Head of caudate nucleus (tissue), 42 donors: ENCODE measurements at regions not wholly inside any gene's neighbourhood (a gene's known extent, or its start where the extent isn't known, plus 50 kb on each side); places are given as distances from the start of the nearest gene placed in this dataset.

Experiments
- DNase-seq, 42 donors: peaks; one replicate each; pipeline versions ENCODE4 v3.0.0 to v3.0.0-alpha.2; 2020 to 2021; ENCODE audit warnings: mixed read lengths in 7 of 42
- intact Hi-C: fragments of 100-400 bp; cut with DNase I; formaldehyde crosslinking; loops from one replicate; pipeline ENCODE4 v1.15.0; 2022

GRCh38 chr2:177084607-177085006, 128.0 kb upstream of the HNRNPA3 start:
- intact Hi-C loops = no loop called here

DNA sequence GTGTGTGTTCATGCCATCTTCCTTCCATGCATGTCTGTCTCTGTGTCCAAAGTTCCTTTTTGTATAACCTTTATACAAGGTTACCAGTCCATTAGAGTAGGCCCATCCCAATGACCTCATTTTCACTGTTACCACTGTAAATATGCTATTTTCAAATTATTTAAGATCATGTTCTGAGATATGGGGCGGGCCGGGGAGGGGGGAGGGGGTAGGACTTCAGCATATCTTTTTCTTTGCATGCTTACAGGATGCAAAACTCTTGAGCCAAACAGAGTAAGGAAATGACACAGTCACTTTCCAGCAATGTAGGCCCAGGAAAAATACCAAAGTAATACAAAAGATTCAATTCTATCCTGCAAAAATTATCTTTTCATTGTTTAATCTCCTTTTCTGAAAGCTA, 124.1 kb upstream of the HNRNPA3 start:
- intact Hi-C loops = no loop called here
- no peak for DNase-seq

More at GRCh38 chr2:177084607-177085006, 128.0 kb upstream of the HNRNPA3 start:
- no peak for DNase-seq

GRCh38 chr2:177090967-177091366, 121.6 kb upstream of the HNRNPA3 start:
- no peak for DNase-seq
- intact Hi-C loops = no loop called here

DNA sequence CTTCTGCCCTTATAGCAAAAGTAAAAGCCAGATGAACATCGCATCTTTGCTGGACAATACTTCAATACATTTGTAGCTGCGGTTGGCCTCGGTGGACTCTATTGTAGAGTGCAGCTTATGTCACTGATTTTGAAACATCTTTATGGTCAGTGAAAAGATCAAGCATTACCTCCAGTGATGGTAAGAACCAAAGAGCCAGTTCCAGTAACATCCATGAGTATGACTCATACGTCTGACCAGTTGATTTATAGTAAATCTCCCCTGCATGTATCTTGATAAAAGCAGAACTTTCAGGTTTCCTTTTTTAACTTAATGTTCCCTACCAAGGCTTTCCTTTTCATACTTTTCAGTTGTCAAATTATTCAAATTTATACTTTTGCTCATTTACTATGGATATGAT, 119.2 kb upstream of the HNRNPA3 start:
- intact Hi-C loops = no loop called here
- DNase-seq = no peak

DNA sequence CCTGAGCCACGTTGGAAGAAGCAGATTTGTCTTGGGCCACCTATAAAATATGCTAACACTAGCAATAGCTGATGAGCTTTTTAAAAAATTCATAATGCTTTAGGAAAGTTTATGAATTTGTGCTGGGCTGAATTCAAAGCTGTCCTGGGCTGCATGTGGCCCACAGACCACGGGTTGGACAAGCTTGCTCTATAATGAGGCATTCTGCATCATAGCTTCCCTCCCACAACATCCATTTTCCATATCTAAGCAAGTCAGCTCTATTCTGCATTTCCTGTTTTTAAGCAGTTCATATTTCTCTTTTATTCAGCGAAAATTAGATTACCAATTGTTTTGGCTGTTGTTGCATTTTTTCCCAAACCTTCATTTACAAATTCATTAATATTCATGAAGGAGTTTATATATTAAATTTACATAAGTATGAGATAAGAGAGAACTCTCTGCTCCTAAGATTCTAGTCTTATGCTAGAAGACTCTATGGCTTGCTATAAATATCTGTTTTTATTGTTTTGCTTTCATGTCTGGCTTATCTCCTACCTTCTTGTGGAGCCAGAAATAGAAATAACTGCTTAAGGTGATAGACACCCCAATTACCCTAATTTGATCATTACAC, 114.5 kb upstream of the HNRNPA3 start:
- intact Hi-C loops = no loop called here
- no peak for DNase-seq

- intact Hi-C loops = no loop called here
- DNase-seq = no peak
Observed at GRCh38 chr2:177101930-177102329, 110.7 kb upstream of the HNRNPA3 start.

GRCh38 chr2:177106212-177106611, 106.4 kb upstream of the HNRNPA3 start:
- intact Hi-C loops = no loop called here
- no peak for DNase-seq

GRCh38 chr2:177108890-177109289, 103.7 kb upstream of the HNRNPA3 start:
- intact Hi-C loops = no loop called here
- no peak for DNase-seq

GRCh38 chr2:177114712-177115111, 97.9 kb upstream of the HNRNPA3 start:
- intact Hi-C loops = no loop called here
- DNase-seq = no peak

DNA sequence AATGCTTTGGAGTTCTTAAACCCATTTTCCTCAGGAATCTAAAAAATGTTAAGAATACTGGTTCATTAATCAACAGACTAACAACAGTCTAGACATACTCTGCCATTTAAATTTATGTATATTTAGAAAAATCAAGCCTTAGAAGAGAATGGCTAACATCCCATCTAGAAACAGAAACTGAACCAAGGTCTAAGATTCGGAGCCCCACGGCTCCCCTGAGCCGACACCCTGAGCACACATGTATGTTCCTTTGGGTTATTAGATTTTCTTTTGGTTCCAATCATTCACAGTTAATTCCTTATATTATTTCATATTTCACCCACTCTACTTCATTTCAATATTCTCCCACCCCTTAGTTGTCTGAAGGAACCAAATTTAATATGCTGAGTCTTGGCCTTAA, 94.8 kb upstream of the HNRNPA3 start:
- intact Hi-C loops = no loop called here
- no peak for DNase-seq

- DNase-seq = no peak
- intact Hi-C loops = no loop called here
Observed at GRCh38 chr2:177118636-177119035, 94.0 kb upstream of the HNRNPA3 start.

GRCh38 chr2:177119099-177119498, 93.5 kb upstream of the HNRNPA3 start:
- no peak for DNase-seq
- intact Hi-C loops = no loop called here

GRCh38 chr2:177123048-177123447, 89.5 kb upstream of the HNRNPA3 start:
- intact Hi-C loops = no loop called here
- no peak for DNase-seq

GRCh38 chr2:177124371-177124770, 88.2 kb upstream of the HNRNPA3 start:
- DNase-seq = no peak
- intact Hi-C loops = no loop called here

- intact Hi-C loops = no loop called here
- DNase-seq = no peak
Observed at GRCh38 chr2:177127821-177128220, 84.8 kb upstream of the HNRNPA3 start.

- intact Hi-C loops = no loop called here
Observed at GRCh38 chr2:177129610-177130009, 83.0 kb upstream of the HNRNPA3 start.

DNA sequence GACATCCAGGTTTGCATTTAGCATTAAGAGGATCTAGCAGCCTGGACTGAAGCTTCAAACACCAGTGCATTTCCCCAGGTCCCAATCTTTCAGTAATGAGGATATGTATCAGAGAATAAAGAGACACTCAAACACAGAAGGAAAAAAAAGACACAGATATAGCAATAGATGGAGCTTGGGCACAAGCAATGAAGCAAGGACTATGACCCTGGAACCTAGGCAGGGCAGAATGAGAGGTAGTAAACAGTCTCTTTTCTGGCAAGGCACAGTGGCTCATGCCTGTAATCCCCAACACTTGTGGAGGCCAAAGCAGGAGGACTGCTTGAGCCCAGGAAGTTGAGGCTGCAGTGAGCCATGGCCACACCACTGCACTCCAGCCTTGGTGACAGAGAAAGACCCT, 80.7 kb upstream of the HNRNPA3 start:
- no peak for DNase-seq
- intact Hi-C loops = no loop called here

More at GRCh38 chr2:177129610-177130009, 83.0 kb upstream of the HNRNPA3 start:
- DNase-seq = no peak

DNA sequence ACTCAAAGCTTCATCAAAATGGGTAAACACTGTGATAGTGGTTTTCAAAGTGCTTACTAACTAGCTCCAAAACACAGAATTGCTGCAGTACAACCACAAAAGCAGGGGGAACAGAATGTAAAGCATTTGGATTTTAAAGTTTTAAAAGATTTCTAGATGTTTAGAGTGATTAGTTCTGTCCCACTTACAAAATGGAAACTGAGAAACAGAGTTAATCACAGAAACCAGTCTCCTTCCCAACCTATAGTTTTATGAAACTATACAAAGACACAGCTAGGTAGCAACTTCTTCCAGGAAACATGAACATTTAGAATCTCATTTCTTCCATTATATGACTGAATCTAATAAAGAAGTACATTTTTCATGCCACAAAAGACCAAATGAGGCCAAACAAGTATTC, 73.8 kb upstream of the HNRNPA3 start:
- DNase-seq = no peak
- intact Hi-C loops = no loop called here

GRCh38 chr2:177141866-177142265, 70.7 kb upstream of the HNRNPA3 start:
- intact Hi-C loops = loop anchor here (10.0 kb wide), 3 partner anchors 317 to 997 kb away; no protein-coding TSS in a partner anchor
- DNase-seq = no peak

GRCh38 chr2:177143444-177143843, 69.2 kb upstream of the HNRNPA3 start:
- peak in 8 of 42 donors; percentile 10 to 60 (median 20) for DNase-seq
- intact Hi-C loops = loop anchor here (10.0 kb wide), 3 partner anchors 319 to 999 kb away; no protein-coding TSS in a partner anchor

DNA sequence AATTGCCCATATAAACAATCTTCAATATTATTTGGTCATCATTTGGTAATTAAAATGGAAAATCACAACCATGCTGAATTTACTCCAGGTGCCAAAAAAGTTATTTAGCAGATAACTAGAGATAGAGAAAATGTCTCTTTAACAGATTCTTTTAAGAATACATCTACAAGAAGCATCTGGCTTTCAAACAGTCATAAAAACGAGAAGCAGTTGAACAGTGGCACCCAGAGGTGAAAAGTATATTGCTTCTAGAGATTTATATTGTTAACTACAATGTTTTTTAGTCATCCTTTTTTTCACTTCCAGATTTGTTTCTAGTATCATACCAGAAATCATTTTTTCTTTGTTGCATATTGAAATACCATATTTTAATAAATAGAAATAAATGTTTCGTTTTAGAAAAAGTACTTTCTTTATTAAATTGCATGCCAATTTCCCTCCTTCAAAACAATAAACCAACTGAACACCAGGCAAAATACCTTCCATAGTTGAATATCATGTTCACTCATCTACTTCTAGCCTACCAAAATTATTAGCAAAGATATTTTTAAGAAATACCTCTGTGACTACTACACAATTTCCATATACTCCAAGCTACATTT, 65.4 kb upstream of the HNRNPA3 start:
- peak in 11 of 42 donors; percentile 15 to 68 (median 48) for DNase-seq
- intact Hi-C loops = loop anchor here (10.0 kb wide), 3 partner anchors 322 to 1002 kb away; no protein-coding TSS in a partner anchor
